Transverse colon (tissue), 4 donors: ENCODE measurements at regions not wholly inside any gene's neighbourhood (a gene's known extent, or its start where the extent isn't known, plus 50 kb on each side); places are given as distances from the start of the nearest gene placed in this dataset.

Source experiments
- DNase-seq: peaks from one replicate; pipeline ENCODE4 v3.0.0-alpha.2; 2019
- H3K27ac ChIP-seq, 4 donors: fragments of 200-600 bp; sonication (generic); 2 replicates each; pipeline ENCODE4 v1.5.1; 2016 to 2018; ENCODE audit warnings: inconsistent platforms in 4 of 4
- H3K27me3 ChIP-seq: fragments of 200-600 bp; sonication (generic); 2 replicates; pipeline ENCODE4 v1.5.1; 2017; ENCODE audit warnings: inconsistent platforms
- H3K36me3 ChIP-seq, 4 donors: fragments of 200-600 bp; sonication (generic); 2 replicates each; pipeline ENCODE4 v1.5.1; 2017 to 2019; ENCODE audit warnings: inconsistent platforms in 4 of 4
- H3K4me1 ChIP-seq, 4 donors: fragments of 200-600 bp; sonication (generic); 2 replicates each; pipeline ENCODE4 v1.5.1; 2017 to 2020; ENCODE audit warnings: inconsistent platforms in 4 of 4
- H3K4me3 ChIP-seq, 4 donors: fragments of 200-600 bp; sonication (generic); 1 replicate in 1 of 4; 2 replicates in 3 of 4; pipeline versions ENCODE4 v1.5.1 to v1.6.1; 2017 to 2019; ENCODE audit warnings: inconsistent platforms in 4 of 4
- H3K9me3 ChIP-seq, 2 donors: fragments of 200-600 bp; sonication (generic); 2 replicates each; pipeline ENCODE4 v1.5.1; 2017 to 2019; ENCODE audit warnings: inconsistent platforms in 2 of 2
- EP300 ChIP-seq: sonication (generic); formaldehyde crosslinking; IDR thresholded peaks from one replicate; pipeline ENCODE4 v1.6.1; 2017; ENCODE audit warnings: antibody characterized with exemption, low read depth
- POLR2A ChIP-seq: fragments of 450-650 bp; IDR thresholded peaks from one replicate; pipeline ENCODE4 v1.6.1; 2016; ENCODE audit warnings: antibody characterized with exemption, mild to moderate bottlenecking, moderate library complexity
- POLR2AphosphoS5 ChIP-seq, 3 donors: sonication (generic); formaldehyde crosslinking; IDR thresholded peaks; one replicate each; pipeline ENCODE4 v1.6.1; 2016; ENCODE audit warnings: antibody characterized with exemption in 3 of 3
- WGBS, 2 donors: methylation state at CpG; one replicate each; pipeline ENCODE4 v1.1.5; 2018; ENCODE audit warnings: low coverage in 1 of 2; 5-methylcytosine and 5-hydroxymethylcytosine counted together
- in situ Hi-C, 4 donors: fragments of 200-750 bp; cut with MboI; loops; one replicate each; pipeline versions ENCODE4 v1.15.0 to v1.15.1; 2017; ENCODE audit warnings: low sequenced_read_pairs in 3 of 4, low pct_ligation_motif_present in 1 of 4, low pct_unique_long_range_greater_than_20kb in 1 of 4
- intact Hi-C: fragments of 100-400 bp; cut with DNase I; formaldehyde crosslinking; loops from one replicate; pipeline ENCODE4 v1.15.1; 2023; ENCODE audit warnings: low total_unique reads
- TF ChIP-seq, protein P1 (sequence below), 5 experiments: fragments of 200-600 bp in 3 of 5; fragments of 450-650 bp in 2 of 5; sonication (generic) in 3 of 5; IDR thresholded peaks; 1 replicate in 2 of 5; 2 replicates in 3 of 5; pipeline ENCODE4 v1.5.1; 2016 to 2017; ENCODE audit warnings: antibody characterized with exemption in 5 of 5, inconsistent platforms in 3 of 5, mild to moderate bottlenecking in 2 of 5, moderate library complexity in 1 of 5

DNA sequence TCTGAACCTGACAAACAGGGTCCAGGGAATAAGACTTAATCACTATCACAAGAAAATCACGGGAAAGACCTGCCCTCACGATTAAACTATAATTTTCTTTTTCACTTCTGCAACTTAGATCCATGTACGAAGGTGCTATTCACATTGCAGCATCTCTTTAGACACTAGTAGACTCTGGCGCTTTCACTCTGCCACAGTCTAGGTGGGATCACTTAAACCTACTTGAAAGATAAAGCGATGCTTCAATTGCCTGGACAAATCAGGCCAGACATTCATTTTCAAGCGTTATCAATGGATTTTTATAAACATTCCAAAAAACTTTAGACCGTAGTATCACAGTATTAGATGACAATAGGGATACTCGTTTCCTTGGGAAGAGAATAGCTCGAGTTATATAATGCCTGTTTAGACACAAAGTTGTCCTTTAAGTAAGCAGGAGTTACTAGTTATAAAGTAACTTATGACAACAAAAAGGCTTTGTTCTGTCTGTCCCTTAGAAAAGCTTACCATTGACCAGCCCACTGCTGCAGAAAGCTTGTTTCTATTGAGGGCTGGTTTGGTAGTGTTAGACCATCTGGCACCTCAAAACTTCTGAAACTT lies 367.3 kb downstream of the UTRN start:
- Histone ChIP-seq H3K4me1 (peaks cover 0 to 29% (median 12%) of the 10 kb centered on the region in 4 donors), H3K27ac (peak overlapping the region in 2 of 4 donors; percentile 14 to 54), H3K4me3 (no peak overlapping the region), H3K9me3 (no peaks in the 10 kb centered on the region), H3K36me3 (no peaks in the 10 kb centered on the region), H3K27me3 (no peaks in the 10 kb centered on the region)
- DNase-seq, result no peak
- TF ChIP-seq POLR2A, result no peak
- TF ChIP-seq, protein P1, sequence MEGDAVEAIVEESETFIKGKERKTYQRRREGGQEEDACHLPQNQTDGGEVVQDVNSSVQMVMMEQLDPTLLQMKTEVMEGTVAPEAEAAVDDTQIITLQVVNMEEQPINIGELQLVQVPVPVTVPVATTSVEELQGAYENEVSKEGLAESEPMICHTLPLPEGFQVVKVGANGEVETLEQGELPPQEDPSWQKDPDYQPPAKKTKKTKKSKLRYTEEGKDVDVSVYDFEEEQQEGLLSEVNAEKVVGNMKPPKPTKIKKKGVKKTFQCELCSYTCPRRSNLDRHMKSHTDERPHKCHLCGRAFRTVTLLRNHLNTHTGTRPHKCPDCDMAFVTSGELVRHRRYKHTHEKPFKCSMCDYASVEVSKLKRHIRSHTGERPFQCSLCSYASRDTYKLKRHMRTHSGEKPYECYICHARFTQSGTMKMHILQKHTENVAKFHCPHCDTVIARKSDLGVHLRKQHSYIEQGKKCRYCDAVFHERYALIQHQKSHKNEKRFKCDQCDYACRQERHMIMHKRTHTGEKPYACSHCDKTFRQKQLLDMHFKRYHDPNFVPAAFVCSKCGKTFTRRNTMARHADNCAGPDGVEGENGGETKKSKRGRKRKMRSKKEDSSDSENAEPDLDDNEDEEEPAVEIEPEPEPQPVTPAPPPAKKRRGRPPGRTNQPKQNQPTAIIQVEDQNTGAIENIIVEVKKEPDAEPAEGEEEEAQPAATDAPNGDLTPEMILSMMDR (IDR thresholded peaks at IDR 0.05), result no peak
- TF ChIP-seq POLR2AphosphoS5 (IDR thresholded peaks at IDR 0.05), result no peak
- no peak for TF ChIP-seq EP300
- in situ Hi-C loops (no loop called here), intact Hi-C loops (no loop called here)
- 66 to 77% methylated on average over 9 of the region's 9 CpGs for WGBS, 2 donors

GRCh38 chr6:144653885-144654505 lies 368.9 kb downstream of the UTRN start:
- no peak for TF ChIP-seq POLR2AphosphoS5 (IDR thresholded peaks at IDR 0.05)
- no peak for TF ChIP-seq POLR2A
- in situ Hi-C loops (no loop called here), intact Hi-C loops (no loop called here)
- no peaks in the 10 kb centered on the region for H3K9me3 ChIP-seq
- H3K4me3 ChIP-seq, result no peak overlapping the region
- no peak overlapping the region for H3K27ac ChIP-seq
- DNase-seq, result no peak
- H3K27me3 ChIP-seq, result no peaks in the 10 kb centered on the region
- H3K4me1 ChIP-seq, result peaks cover 0 to 30% (median 13%) of the 10 kb centered on the region in 4 donors
- H3K36me3 ChIP-seq, result no peaks in the 10 kb centered on the region
- WGBS, 2 donors, result 44 to 49% methylated on average over 6 of the region's 6 CpGs

DNA sequence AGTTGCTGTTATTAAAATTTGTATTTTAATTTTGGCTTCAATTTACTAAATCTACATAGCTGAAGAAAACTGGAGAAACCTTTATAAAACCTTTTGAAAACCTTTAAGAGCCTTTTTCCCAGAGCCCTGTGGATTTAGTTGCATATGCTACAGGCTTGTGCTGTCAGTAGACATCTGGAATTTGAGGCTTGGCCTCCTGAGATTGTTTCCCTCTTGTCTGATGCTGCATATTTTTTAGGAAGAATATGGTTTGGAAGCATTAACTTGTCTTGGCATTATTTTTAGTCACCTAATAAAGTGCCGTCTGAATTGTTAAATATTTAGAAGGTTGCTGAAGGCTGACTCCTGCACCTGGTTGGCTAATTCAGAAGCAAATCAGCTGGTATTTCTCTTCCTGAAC lies 369.4 kb downstream of the UTRN start:
- in situ Hi-C loops (no loop called here), intact Hi-C loops (no loop called here)
- no peaks in the 10 kb centered on the region for H3K9me3 ChIP-seq
- H3K4me1 ChIP-seq, result peaks cover 5 to 35% (median 18%) of the 10 kb centered on the region in 4 donors
- TF ChIP-seq POLR2AphosphoS5 (IDR thresholded peaks at IDR 0.05) (no peak), POLR2A (no peak), EP300 (no peak)
- TF ChIP-seq, protein P1 (IDR thresholded peaks at IDR 0.05), result no peak
- 52 to 67% methylated on average over 1 of the region's 1 CpG for WGBS, 2 donors
- H3K27ac ChIP-seq, result no peak overlapping the region
- no peak for DNase-seq
- no peak overlapping the region for H3K4me3 ChIP-seq
- no peaks in the 10 kb centered on the region for H3K27me3 ChIP-seq
- no peaks in the 10 kb centered on the region for H3K36me3 ChIP-seq

GRCh38 chr6:144655376-144655775 lies 370.2 kb downstream of the UTRN start:
- Histone ChIP-seq H3K27me3 (no peaks in the 10 kb centered on the region), H3K36me3 (no peaks in the 10 kb centered on the region), H3K4me3 (no peak overlapping the region), H3K9me3 (no peaks in the 10 kb centered on the region), H3K27ac (no peak overlapping the region), H3K4me1 (peaks cover 5 to 44% (median 23%) of the 10 kb centered on the region in 4 donors)
- 72 to 82% methylated on average over 1 of the region's 1 CpG for WGBS, 2 donors
- no peak for DNase-seq
- in situ Hi-C loops, result no loop called here
- intact Hi-C loops, result no loop called here
- TF ChIP-seq, protein P1 (IDR thresholded peaks at IDR 0.05), result no peak
- TF ChIP-seq POLR2A, result no peak
- TF ChIP-seq EP300, result no peak
- no peak for TF ChIP-seq POLR2AphosphoS5 (IDR thresholded peaks at IDR 0.05)
